A172 (cell line): ENCODE measurements at regions not wholly inside any gene's neighbourhood (a gene's known extent, or its start where the extent isn't known, plus 50 kb on each side); places are given as distances from the start of the nearest gene placed in this dataset.
A peak's percentile ranks its signal among the peaks of the same experiment; 100 is the strongest.
"Not testable (repeated sequence)": the region's sequence is repeated elsewhere in the genome, so short reads cannot be mapped to it uniquely, and the experiment has no call there.

Experiments
- DNase-seq: peaks from one replicate; pipeline ENCODE4 v3.0.0-alpha.2; 2015; ENCODE audit warnings: low spot score

- DNase-seq: peak; percentile 41
Observed at GRCh38 chrX:3184176-3184930, 143.1 kb downstream of the ARSF start.

DNA sequence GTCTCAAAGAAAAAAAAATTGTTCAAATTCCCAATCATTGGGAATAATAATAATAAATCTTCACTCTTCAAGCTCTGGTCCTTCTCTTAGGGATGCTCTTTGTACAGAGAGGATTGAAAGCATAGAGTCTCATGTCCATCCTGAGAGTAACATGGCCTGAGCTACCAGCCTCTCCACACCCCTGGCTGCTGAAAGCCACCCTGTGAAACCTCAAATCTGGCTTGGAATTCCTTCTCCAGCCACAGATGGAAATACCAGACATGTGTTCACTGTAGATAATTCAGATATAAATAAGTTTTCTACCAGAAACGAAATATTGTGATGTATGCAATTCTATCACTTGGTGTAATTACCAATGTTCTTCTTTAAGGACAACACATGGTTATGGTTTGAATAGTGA is 140.6 kb downstream of the ARSF start:
- no peak for DNase-seq

GRCh38 chrX:3178329-3178728 is 137.1 kb downstream of the ARSF start:
- no peak for DNase-seq

DNA sequence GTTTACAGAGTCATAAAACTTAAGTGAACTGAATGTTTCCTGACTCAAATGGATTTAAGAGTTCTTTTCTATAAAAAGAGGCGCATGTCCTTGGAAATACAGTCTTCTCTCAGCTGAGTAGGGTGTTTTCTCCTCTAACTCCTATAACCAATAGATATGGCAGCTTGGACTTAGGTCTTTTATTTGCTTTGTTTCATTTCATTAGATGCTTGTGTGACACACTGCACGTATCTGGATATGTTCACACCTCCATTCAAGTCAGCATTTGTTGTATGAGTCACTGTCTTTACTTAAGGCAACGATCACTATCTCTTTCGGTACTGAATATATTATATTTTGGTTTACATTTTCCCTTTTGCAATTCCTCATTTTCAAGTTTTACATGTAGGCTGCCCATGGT is 136.6 kb downstream of the ARSF start:
- no peak for DNase-seq

- DNase-seq: peak; percentile 38
Observed at GRCh38 chrX:3176439-3176820, 135.2 kb downstream of the ARSF start.

- DNase-seq: peak; percentile 63
Observed at GRCh38 chrX:3175659-3176438, 134.6 kb downstream of the ARSF start.

DNA sequence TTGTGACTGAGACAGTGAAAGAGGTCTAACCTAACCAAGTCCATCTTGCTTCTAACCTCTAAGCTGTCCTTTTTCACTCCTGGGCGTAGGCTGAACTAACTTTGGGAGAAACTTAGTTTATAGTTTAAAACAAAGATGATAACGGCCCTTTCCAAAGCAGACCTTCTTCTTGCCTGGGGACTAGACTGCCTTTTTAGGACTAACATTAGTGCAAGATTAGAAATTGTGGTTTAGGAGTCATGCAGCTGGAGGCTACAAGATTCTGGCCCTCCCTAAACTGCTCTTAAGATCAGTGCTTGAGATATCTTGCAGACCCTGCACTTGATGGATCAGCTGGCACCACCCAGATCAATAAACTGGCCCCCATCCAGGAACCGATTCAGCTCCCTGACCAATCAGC is 130.9 kb downstream of the ARSF start:
- DNase-seq: not testable (repeated sequence)

GRCh38 chrX:3169421-3169820 is 128.2 kb downstream of the ARSF start:
- no peak for DNase-seq

GRCh38 chrX:3167771-3168170 is 126.5 kb downstream of the ARSF start:
- no peak for DNase-seq

GRCh38 chrX:3166670-3167455 is 125.6 kb downstream of the ARSF start:
- no peak for DNase-seq

DNA sequence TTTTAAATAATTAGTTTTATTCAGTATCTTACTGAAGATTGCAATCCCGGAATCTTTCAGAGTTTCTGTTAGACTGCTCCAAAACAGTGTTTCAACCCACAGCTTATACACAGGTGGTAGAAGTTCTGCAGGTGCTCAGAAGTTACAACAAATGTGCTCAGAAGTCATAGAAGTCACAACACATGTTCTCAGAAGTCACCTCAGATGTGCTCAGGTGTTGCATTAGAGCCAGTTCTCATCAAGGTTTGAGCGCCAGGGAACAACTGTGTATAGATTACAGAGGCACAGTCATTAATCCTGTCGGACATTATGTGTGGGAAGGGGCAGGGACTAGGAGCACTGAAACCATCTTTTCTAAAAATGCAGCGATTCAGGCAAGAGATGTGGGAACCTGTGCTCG is 124.5 kb downstream of the ARSF start:
- no peak for DNase-seq
